Calu3 (cell line): ENCODE measurements at regions not wholly inside any gene's neighbourhood (a gene's known extent, or its start where the extent isn't known, plus 50 kb on each side); places are given as distances from the start of the nearest gene placed in this dataset.

Experiments used
- BruUV-seq: library from RNA; stranded (reverse); fragments of 400-500 nt; replicated peaks from 2 replicates; lab custom pipeline; 2021; lab: Mats Ljungman, UMichigan
- CTCF ChIA-PET: fragments of 300-600 bp; sonication (Branson Sonifier 250); formaldehyde crosslinking; loops from one replicate; lab custom pipeline; 2022; ENCODE audit warnings: antibody characterized with exemption; lab: Charles Lee
- DNase-seq: peaks from one replicate; pipeline ENCODE4 v3.0.0; 2022
- H3K27ac Mint-ChIP-seq: one replicate; pipeline ENCODE4 v1.8.0; 2022; ENCODE audit warnings: mixed read lengths; ENCODE audit not compliant: unreplicated experiment
- H3K27me3 Mint-ChIP-seq: one replicate; pipeline ENCODE4 v1.8.0; 2022; ENCODE audit warnings: mixed read lengths; ENCODE audit not compliant: unreplicated experiment
- H3K36me3 Mint-ChIP-seq: one replicate; pipeline ENCODE4 v1.8.0; 2022; ENCODE audit warnings: mild to moderate bottlenecking, moderate library complexity, mixed read lengths; ENCODE audit not compliant: insufficient read depth, unreplicated experiment
- H3K4me1 Mint-ChIP-seq: one replicate; pipeline ENCODE4 v1.8.0; 2022; ENCODE audit warnings: mild to moderate bottlenecking, low read depth, mixed read lengths; ENCODE audit not compliant: unreplicated experiment
- H3K4me3 Mint-ChIP-seq: one replicate; pipeline ENCODE4 v1.8.0; 2022; ENCODE audit warnings: mild to moderate bottlenecking, low read depth, moderate library complexity, mixed read lengths; ENCODE audit not compliant: unreplicated experiment
- H3K9me3 Mint-ChIP-seq: one replicate; pipeline ENCODE4 v1.8.0; 2022; ENCODE audit warnings: low read depth, mixed read lengths; ENCODE audit not compliant: unreplicated experiment
- intact Hi-C: fragments of 100-400 bp; cut with micrococcal nuclease; formaldehyde crosslinking; loops from one replicate; pipeline ENCODE4 v1.10.0; 2022; ENCODE audit not compliant: unreplicated experiment
- TF ChIP-seq, protein P1 (sequence below): fragments of 200-600 bp; IDR thresholded peaks from one replicate; pipeline ENCODE4 v1.8.0; 2022; ENCODE audit warnings: antibody characterized with exemption; ENCODE audit not compliant: unreplicated experiment

GRCh38 chr10:123544986-123545385 lies 121.2 kb upstream of the GPR26 start:
- Mint-ChIP-seq H3K27me3 (peaks cover 21% of the 10 kb centered on the region), H3K4me3 (no peak overlapping the region), H3K9me3 (no peaks in the 10 kb centered on the region), H3K27ac (no peak overlapping the region), H3K4me1 (no peaks in the 10 kb centered on the region), H3K36me3 (no peaks in the 10 kb centered on the region)
- TF ChIP-seq, protein P1, sequence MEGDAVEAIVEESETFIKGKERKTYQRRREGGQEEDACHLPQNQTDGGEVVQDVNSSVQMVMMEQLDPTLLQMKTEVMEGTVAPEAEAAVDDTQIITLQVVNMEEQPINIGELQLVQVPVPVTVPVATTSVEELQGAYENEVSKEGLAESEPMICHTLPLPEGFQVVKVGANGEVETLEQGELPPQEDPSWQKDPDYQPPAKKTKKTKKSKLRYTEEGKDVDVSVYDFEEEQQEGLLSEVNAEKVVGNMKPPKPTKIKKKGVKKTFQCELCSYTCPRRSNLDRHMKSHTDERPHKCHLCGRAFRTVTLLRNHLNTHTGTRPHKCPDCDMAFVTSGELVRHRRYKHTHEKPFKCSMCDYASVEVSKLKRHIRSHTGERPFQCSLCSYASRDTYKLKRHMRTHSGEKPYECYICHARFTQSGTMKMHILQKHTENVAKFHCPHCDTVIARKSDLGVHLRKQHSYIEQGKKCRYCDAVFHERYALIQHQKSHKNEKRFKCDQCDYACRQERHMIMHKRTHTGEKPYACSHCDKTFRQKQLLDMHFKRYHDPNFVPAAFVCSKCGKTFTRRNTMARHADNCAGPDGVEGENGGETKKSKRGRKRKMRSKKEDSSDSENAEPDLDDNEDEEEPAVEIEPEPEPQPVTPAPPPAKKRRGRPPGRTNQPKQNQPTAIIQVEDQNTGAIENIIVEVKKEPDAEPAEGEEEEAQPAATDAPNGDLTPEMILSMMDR = no peak
- DNase-seq = no peak
- CTCF ChIA-PET = no interaction called here
- intact Hi-C loops = no loop called here
- no TSS peak for BruUV-seq

DNA sequence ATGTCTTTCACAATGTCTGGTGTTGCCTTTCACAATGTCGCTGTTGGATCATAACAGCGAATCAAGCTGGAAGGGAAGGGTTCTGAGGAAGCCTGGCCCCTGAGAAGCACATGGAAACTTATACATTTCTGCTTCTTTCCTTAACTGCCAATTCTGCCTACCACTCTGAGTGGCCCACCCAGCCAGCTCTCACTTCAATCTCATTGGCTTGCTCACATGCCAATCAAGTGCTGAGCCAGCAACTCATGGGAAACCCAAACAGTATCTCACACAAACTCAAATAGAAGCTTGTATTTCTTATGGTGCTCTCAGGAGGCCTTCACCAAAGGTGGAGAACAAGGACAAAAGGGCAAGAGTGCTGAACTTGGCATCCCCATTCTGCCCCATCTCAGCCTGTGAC lies 117.4 kb upstream of the GPR26 start:
- Mint-ChIP-seq H3K27me3 (peaks cover 26% of the 10 kb centered on the region), H3K4me3 (no peak overlapping the region), H3K4me1 (no peaks in the 10 kb centered on the region), H3K27ac (no peak overlapping the region), H3K36me3 (no peaks in the 10 kb centered on the region), H3K9me3 (no peaks in the 10 kb centered on the region)
- DNase-seq = no peak
- TF ChIP-seq, protein P1 = no peak
- BruUV-seq = no TSS peak
- CTCF ChIA-PET = no interaction called here
- intact Hi-C loops = no loop called here

- DNase-seq = no peak
- intact Hi-C loops = no loop called here
- CTCF ChIA-PET = no interaction called here
- Mint-ChIP-seq H3K36me3 (no peaks in the 10 kb centered on the region), H3K4me1 (no peaks in the 10 kb centered on the region), H3K27ac (no peak overlapping the region), H3K9me3 (no peaks in the 10 kb centered on the region), H3K27me3 (peaks cover 26% of the 10 kb centered on the region), H3K4me3 (no peak overlapping the region)
- no TSS peak for BruUV-seq
- TF ChIP-seq, protein P1 = no peak
Observed at GRCh38 chr10:123549761-123550454, 116.2 kb upstream of the GPR26 start.

DNA sequence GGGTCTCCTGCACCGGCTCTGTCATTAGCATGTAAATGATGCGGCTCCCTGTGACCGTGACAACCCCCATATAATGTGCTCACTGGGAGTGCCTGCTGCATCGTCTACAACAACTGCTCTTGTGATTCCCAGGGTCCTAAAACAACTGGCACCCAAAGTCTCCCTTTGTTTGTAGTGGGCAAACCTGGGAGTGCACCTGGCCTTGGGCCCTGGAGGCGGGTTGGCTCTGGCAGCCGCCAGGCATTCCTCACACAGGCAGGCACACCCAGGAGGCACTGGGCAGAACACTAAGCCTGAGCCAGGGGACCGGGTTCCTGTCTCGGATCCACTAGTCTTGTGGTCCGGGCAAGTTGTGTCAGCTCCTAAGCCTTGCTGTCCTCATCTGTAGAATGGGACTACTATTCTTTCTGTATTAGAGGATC lies 115.5 kb upstream of the GPR26 start:
- intact Hi-C loops = no loop called here
- peaks cover 26% of the 10 kb centered on the region for H3K27me3 Mint-ChIP-seq
- no peak overlapping the region for H3K27ac Mint-ChIP-seq
- TF ChIP-seq, protein P1 = no peak
- CTCF ChIA-PET = no interaction called here
- no peaks in the 10 kb centered on the region for H3K4me1 Mint-ChIP-seq
- DNase-seq = no peak
- H3K9me3 Mint-ChIP-seq = no peaks in the 10 kb centered on the region
- H3K4me3 Mint-ChIP-seq = no peak overlapping the region
- H3K36me3 Mint-ChIP-seq = no peaks in the 10 kb centered on the region
- BruUV-seq = no TSS peak
